ENCODE measurements at regions not wholly inside any gene's neighbourhood (a gene's known extent, or its start where the extent isn't known, plus 50 kb on each side); places are given as distances from the start of the nearest gene placed in this dataset.

- no peak overlapping the region for H3K27ac ChIP-seq (ENCODE audit: low read depth, low read length)
- H3K4me2 ChIP-seq (ENCODE audit: insufficient read depth, low read length) = no peak overlapping the region
- TF ChIP-seq CTCF (IDR thresholded peaks at IDR 0.05; ENCODE audit: extremely low read depth, low read depth, low read length) = no peak
- no peak for DNase-seq (ENCODE audit: insufficient read length, low spot score, missing footprints)
- H4K20me1 ChIP-seq (ENCODE audit: insufficient read depth, low read length) = no peaks in the 10 kb centered on the region
- no peaks in the 10 kb centered on the region for H3K4me1 ChIP-seq (ENCODE audit: insufficient read depth, low read length)
- no peaks in the 10 kb centered on the region for H3K36me3 ChIP-seq (ENCODE audit: insufficient read depth, low read length)
- no peak overlapping the region for H2AFZ ChIP-seq (ENCODE audit: low read length)
- no peaks in the 10 kb centered on the region for H3K9me3 ChIP-seq (ENCODE audit: low read depth, low read length)
- no peak overlapping the region for H3K4me3 ChIP-seq (ENCODE audit: insufficient read depth, low read length)
- no peaks in the 10 kb centered on the region for H3K27me3 ChIP-seq (ENCODE audit: insufficient read depth, low read length)
- H3K79me2 ChIP-seq (ENCODE audit: insufficient read depth, low read length) = no peaks in the 10 kb centered on the region
Measured at GRCh38 chr2:221285148-221285547, 287.0 kb downstream of the EPHA4 start.

- Histone ChIP-seq H3K4me1 (ENCODE audit: insufficient read depth, low read length) (no peaks in the 10 kb centered on the region), H3K27me3 (ENCODE audit: insufficient read depth, low read length) (no peaks in the 10 kb centered on the region), H3K27ac (ENCODE audit: low read depth, low read length) (no peak overlapping the region), H4K20me1 (ENCODE audit: insufficient read depth, low read length) (no peaks in the 10 kb centered on the region), H3K79me2 (ENCODE audit: insufficient read depth, low read length) (no peaks in the 10 kb centered on the region), H3K4me3 (ENCODE audit: insufficient read depth, low read length) (no peak overlapping the region), H3K9me3 (ENCODE audit: low read depth, low read length) (no peaks in the 10 kb centered on the region), H3K4me2 (ENCODE audit: insufficient read depth, low read length) (no peak overlapping the region), H2AFZ (ENCODE audit: low read length) (no peak overlapping the region), H3K36me3 (ENCODE audit: insufficient read depth, low read length) (no peaks in the 10 kb centered on the region)
- no peak for TF ChIP-seq CTCF (IDR thresholded peaks at IDR 0.05; ENCODE audit: extremely low read depth, low read depth, low read length)
- no peak for DNase-seq (ENCODE audit: insufficient read length, low spot score, missing footprints)
Measured at GRCh38 chr2:221286406-221286805, 285.7 kb downstream of the EPHA4 start.

GRCh38 chr2:221289389-221289788 lies 282.7 kb downstream of the EPHA4 start:
- Histone ChIP-seq H3K4me2 (ENCODE audit: insufficient read depth, low read length) (no peak overlapping the region), H3K4me3 (ENCODE audit: insufficient read depth, low read length) (no peak overlapping the region), H3K27ac (ENCODE audit: low read depth, low read length) (no peak overlapping the region), H3K9me3 (ENCODE audit: low read depth, low read length) (no peaks in the 10 kb centered on the region), H4K20me1 (ENCODE audit: insufficient read depth, low read length) (no peaks in the 10 kb centered on the region), H3K27me3 (ENCODE audit: insufficient read depth, low read length) (no peaks in the 10 kb centered on the region), H3K4me1 (ENCODE audit: insufficient read depth, low read length) (no peaks in the 10 kb centered on the region), H2AFZ (ENCODE audit: low read length) (no peak overlapping the region), H3K79me2 (ENCODE audit: insufficient read depth, low read length) (no peaks in the 10 kb centered on the region), H3K36me3 (ENCODE audit: insufficient read depth, low read length) (no peaks in the 10 kb centered on the region)
- TF ChIP-seq CTCF (IDR thresholded peaks at IDR 0.05; ENCODE audit: extremely low read depth, low read depth, low read length) = no peak
- DNase-seq (ENCODE audit: insufficient read length, low spot score, missing footprints) = no peak

- H3K27me3 ChIP-seq (ENCODE audit: insufficient read depth, low read length) = no peaks in the 10 kb centered on the region
- H3K36me3 ChIP-seq (ENCODE audit: insufficient read depth, low read length) = no peaks in the 10 kb centered on the region
- H3K27ac ChIP-seq (ENCODE audit: low read depth, low read length) = no peak overlapping the region
- no peak overlapping the region for H3K4me2 ChIP-seq (ENCODE audit: insufficient read depth, low read length)
- H3K4me1 ChIP-seq (ENCODE audit: insufficient read depth, low read length) = no peaks in the 10 kb centered on the region
- H2AFZ ChIP-seq (ENCODE audit: low read length) = no peak overlapping the region
- TF ChIP-seq CTCF (IDR thresholded peaks at IDR 0.05; ENCODE audit: extremely low read depth, low read depth, low read length) = no peak
- no peak for DNase-seq (ENCODE audit: insufficient read length, low spot score, missing footprints)
- no peaks in the 10 kb centered on the region for H3K9me3 ChIP-seq (ENCODE audit: low read depth, low read length)
- H3K79me2 ChIP-seq (ENCODE audit: insufficient read depth, low read length) = no peaks in the 10 kb centered on the region
- no peak overlapping the region for H3K4me3 ChIP-seq (ENCODE audit: insufficient read depth, low read length)
- no peaks in the 10 kb centered on the region for H4K20me1 ChIP-seq (ENCODE audit: insufficient read depth, low read length)
Measured at GRCh38 chr2:221289846-221290245, 282.3 kb downstream of the EPHA4 start.
